HG02798 (cell line): ENCODE measurements at regions not wholly inside any gene's neighbourhood (a gene's known extent, or its start where the extent isn't known, plus 50 kb on each side); places are given as distances from the start of the nearest gene placed in this dataset.
"Not testable (repeated sequence)": the region's sequence is repeated elsewhere in the genome, so short reads cannot be mapped to it uniquely, and the experiment has no call there.

Source experiments
- ATAC-seq: cut with Tn5 transposase; IDR thresholded peaks from one replicate; pipeline ENCODE4 v1.9.1; 2021; ENCODE audit warnings: mild to moderate bottlenecking; ENCODE audit not compliant: unreplicated experiment, poor library complexity

- ATAC-seq, result no peak
Observed at GRCh38 chr3:160092760-160093159, 104.1 kb downstream of the IL12A start.

- ATAC-seq, result no peak
Observed at GRCh38 chr3:160094562-160094961, 105.9 kb downstream of the IL12A start.

- no peak for ATAC-seq
Observed at GRCh38 chr3:160097478-160097877, 108.8 kb downstream of the IL12A start.

- no peak for ATAC-seq
Observed at GRCh38 chr3:160098261-160098908, 109.8 kb downstream of the IL12A start.

GRCh38 chr3:160098926-160099626 is 110.4 kb downstream of the IL12A start:
- no peak for ATAC-seq

- ATAC-seq, result peak; percentile 49
Observed at GRCh38 chr3:160099834-160100233, 111.2 kb downstream of the IL12A start.

GRCh38 chr3:160100610-160101009 is 112.0 kb downstream of the IL12A start:
- ATAC-seq, result no peak

- ATAC-seq, result not testable (repeated sequence)
Observed at GRCh38 chr3:160102001-160102400, 113.4 kb downstream of the IL12A start.

GRCh38 chr3:160103397-160103796 is 114.8 kb downstream of the IL12A start:
- no peak for ATAC-seq

- no peak for ATAC-seq
Observed at GRCh38 chr3:160105907-160106584, 117.4 kb downstream of the IL12A start.

GRCh38 chr3:160106905-160107861 is 118.0 kb upstream of the C3orf80 start:
- no peak for ATAC-seq

GRCh38 chr3:160108362-160108761 is 116.9 kb upstream of the C3orf80 start:
- no peak for ATAC-seq

- no peak for ATAC-seq
Observed at GRCh38 chr3:160112481-160112880, 112.7 kb upstream of the C3orf80 start.

- ATAC-seq, result no peak
Observed at GRCh38 chr3:160112996-160113395, 112.2 kb upstream of the C3orf80 start.

GRCh38 chr3:160114355-160114995 is 110.7 kb upstream of the C3orf80 start:
- no peak for ATAC-seq

- no peak for ATAC-seq
Observed at GRCh38 chr3:160115387-160115786, 109.8 kb upstream of the C3orf80 start.

- ATAC-seq, result no peak
Observed at GRCh38 chr3:160124224-160124623, 101.0 kb upstream of the C3orf80 start.

GRCh38 chr3:160125258-160125657 is 100.0 kb upstream of the C3orf80 start:
- no peak for ATAC-seq

- no peak for ATAC-seq
Observed at GRCh38 chr3:160126051-160126450, 99.2 kb upstream of the C3orf80 start.

GRCh38 chr3:160126761-160127160 is 98.5 kb upstream of the C3orf80 start:
- no peak for ATAC-seq
